Stomach (tissue), 8 donors: ENCODE measurements at regions not wholly inside any gene's neighbourhood (a gene's known extent, or its start where the extent isn't known, plus 50 kb on each side); places are given as distances from the start of the nearest gene placed in this dataset.

Source experiments
- DNase-seq, 2 donors: peaks; one replicate each; pipeline versions ENCODE4 v3.0.0 to v3.0.0-alpha.2; 2013 to 2019
- H3K27ac ChIP-seq, 5 donors: fragments of 200-600 bp in 4 of 5; sonication (generic) in 4 of 5; one replicate each; pipeline ENCODE4 v1.5.1; 2013 to 2019; ENCODE audit warnings: mild to moderate bottlenecking in 1 of 5, moderate library complexity in 1 of 5
- H3K27me3 ChIP-seq, 3 donors: fragments of 200-600 bp; sonication (generic); one replicate each; pipeline ENCODE4 v1.5.1; 2017 to 2019; ENCODE audit warnings: mixed run types in 1 of 3
- H3K36me3 ChIP-seq, 4 donors: fragments of 200-600 bp; sonication (generic); 1 replicate in 3 of 4; 2 replicates in 1 of 4; pipeline ENCODE4 v1.5.1; 2016 to 2019
- H3K4me1 ChIP-seq, 4 donors: fragments of 200-600 bp; sonication (generic); one replicate each; pipeline ENCODE4 v1.5.1; 2016 to 2019
- H3K4me3 ChIP-seq, 4 donors: fragments of 200-600 bp; sonication (generic) in 3 of 4; one replicate each; pipeline ENCODE4 v1.5.1; 2016 to 2019; ENCODE audit warnings: mild to moderate bottlenecking in 1 of 4
- H3K9me3 ChIP-seq, 4 donors: fragments of 200-600 bp; sonication (generic); one replicate each; pipeline ENCODE4 v1.5.1; 2016 to 2019
- EP300 ChIP-seq: sonication (generic); formaldehyde crosslinking; IDR thresholded peaks from one replicate; pipeline ENCODE4 v1.6.1; 2017; ENCODE audit warnings: antibody characterized with exemption
- POLR2A ChIP-seq, 4 donors: fragments of 450-650 bp; IDR thresholded peaks; one replicate each; pipeline ENCODE4 v1.6.1; 2016; ENCODE audit warnings: antibody characterized with exemption in 4 of 4, control low read depth in 2 of 4, mild to moderate bottlenecking in 1 of 4, moderate library complexity in 1 of 4
- POLR2AphosphoS5 ChIP-seq, 3 donors: sonication (generic); formaldehyde crosslinking; IDR thresholded peaks; one replicate each; pipeline ENCODE4 v1.6.1; 2016; ENCODE audit warnings: antibody characterized with exemption in 3 of 3
- WGBS, 5 donors: extraction: QIAGEN DNeasy Blood & Tissue Kit in 3 of 5; methylation state at CpG; one replicate each; pipeline versions ENCODE4 v1.1.5 to v1.1.7; 2013 to 2018; 5-methylcytosine and 5-hydroxymethylcytosine counted together
- intact Hi-C: fragments of 100-400 bp; cut with DNase I; formaldehyde crosslinking; loops from one replicate; pipeline ENCODE4 v1.15.1; 2023; ENCODE audit warnings: low total_unique reads
- TF ChIP-seq, protein P1 (sequence below), 7 experiments: fragments of 450-650 bp in 4 of 7; fragments of 200-600 bp in 3 of 7; sonication (generic) in 3 of 7; IDR thresholded peaks; one replicate each; pipeline ENCODE4 v1.5.1; 2016 to 2019; ENCODE audit warnings: antibody characterized with exemption in 7 of 7, control low read depth in 2 of 7, mild to moderate bottlenecking in 1 of 7
- donor health status: healthy with polysubstance abuse.
- donor health status: Bipolar disorder and iron deficiency.
- donor health status: healthy.

DNA sequence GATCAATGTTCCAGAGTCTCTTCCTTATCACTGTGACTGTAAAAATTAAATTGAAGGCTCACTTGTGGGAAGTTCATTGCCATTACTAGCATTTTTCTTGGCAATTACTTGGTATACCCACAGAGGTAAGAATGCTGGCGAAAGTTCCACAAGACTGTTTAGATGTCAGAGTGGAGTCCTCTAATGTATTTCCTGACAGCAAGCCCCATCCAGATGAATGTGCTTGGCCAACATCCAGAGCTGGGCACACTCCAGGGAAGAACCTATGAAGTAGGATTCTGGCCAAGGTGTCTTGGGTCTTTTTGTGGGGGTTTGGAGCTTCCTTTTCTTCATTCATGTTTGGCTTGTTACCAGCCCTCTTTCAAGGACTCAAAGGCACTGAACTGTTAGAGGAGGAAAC, 473.6 kb downstream of the DMAC1 start:
- H3K4me3 ChIP-seq: no peak overlapping the region
- no peaks in the 10 kb centered on the region for H3K9me3 ChIP-seq
- no peaks in the 10 kb centered on the region for H3K36me3 ChIP-seq
- intact Hi-C loops: no loop called here
- no peaks in the 10 kb centered on the region for H3K27me3 ChIP-seq
- WGBS, 5 donors: 73 to 90% (median 79%) methylated on average over 1 of the region's 1 CpG
- H3K27ac ChIP-seq: no peak overlapping the region
- no peaks in the 10 kb centered on the region for H3K4me1 ChIP-seq
- DNase-seq: no peak
- no peak for TF ChIP-seq POLR2AphosphoS5 (IDR thresholded peaks at IDR 0.05)
- TF ChIP-seq, protein P1, sequence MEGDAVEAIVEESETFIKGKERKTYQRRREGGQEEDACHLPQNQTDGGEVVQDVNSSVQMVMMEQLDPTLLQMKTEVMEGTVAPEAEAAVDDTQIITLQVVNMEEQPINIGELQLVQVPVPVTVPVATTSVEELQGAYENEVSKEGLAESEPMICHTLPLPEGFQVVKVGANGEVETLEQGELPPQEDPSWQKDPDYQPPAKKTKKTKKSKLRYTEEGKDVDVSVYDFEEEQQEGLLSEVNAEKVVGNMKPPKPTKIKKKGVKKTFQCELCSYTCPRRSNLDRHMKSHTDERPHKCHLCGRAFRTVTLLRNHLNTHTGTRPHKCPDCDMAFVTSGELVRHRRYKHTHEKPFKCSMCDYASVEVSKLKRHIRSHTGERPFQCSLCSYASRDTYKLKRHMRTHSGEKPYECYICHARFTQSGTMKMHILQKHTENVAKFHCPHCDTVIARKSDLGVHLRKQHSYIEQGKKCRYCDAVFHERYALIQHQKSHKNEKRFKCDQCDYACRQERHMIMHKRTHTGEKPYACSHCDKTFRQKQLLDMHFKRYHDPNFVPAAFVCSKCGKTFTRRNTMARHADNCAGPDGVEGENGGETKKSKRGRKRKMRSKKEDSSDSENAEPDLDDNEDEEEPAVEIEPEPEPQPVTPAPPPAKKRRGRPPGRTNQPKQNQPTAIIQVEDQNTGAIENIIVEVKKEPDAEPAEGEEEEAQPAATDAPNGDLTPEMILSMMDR (IDR thresholded peaks at IDR 0.05): no peak
- no peak for TF ChIP-seq EP300
- TF ChIP-seq POLR2A (IDR thresholded peaks at IDR 0.05): no peak

DNA sequence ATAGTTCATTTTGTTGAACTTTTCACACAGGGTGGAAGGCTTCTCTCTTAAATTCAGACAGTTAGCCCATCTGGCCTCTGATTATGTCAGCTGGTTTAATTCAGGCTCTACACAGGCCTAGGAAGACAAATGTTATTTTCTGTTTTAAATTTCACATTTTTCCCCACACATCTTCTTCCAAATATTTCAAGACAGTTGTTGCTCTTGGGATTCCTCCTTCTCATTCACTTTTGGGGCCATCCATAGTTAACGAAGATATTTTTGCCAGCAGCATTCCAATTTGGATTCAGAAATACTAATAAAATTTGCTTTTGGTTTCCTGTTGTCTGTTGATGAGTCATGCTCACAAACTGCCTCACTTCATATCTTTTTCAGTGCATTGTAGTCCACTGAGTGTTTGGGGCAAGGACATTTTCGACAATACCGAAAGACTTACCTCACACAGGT, 475.4 kb downstream of the DMAC1 start:
- WGBS, 5 donors: 85 to 89% (median 89%) methylated on average over 3 of the region's 3 CpGs
- DNase-seq: peak in 1 of 2 donors; percentile 50
- Histone ChIP-seq H3K27me3 (no peaks in the 10 kb centered on the region), H3K9me3 (no peaks in the 10 kb centered on the region), H3K4me3 (no peak overlapping the region), H3K27ac (no peak overlapping the region), H3K36me3 (no peaks in the 10 kb centered on the region), H3K4me1 (no peaks in the 10 kb centered on the region)
- intact Hi-C loops: no loop called here
- TF ChIP-seq POLR2AphosphoS5 (IDR thresholded peaks at IDR 0.05) (no peak), EP300 (no peak), POLR2A (IDR thresholded peaks at IDR 0.05) (no peak)
- TF ChIP-seq, protein P1 (IDR thresholded peaks at IDR 0.05): no peak

DNA sequence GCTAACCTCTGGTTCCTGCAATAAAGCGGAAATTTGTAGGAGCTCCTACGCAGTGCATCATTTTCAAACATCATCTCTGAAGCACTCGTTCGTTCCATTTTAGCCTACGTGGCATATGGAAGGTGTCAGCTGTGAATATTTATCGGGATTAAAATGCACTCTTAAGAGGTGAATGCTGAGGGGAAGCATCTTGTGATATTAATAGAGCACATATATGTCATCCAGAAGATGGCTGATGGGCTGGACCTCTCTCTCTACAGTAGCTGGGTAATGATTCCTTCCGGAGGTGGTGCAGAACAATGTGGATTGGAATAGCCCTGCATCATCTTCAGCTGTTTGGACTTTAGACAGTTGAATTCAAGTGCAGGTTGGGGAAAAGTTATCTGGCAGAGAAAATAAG, 478.7 kb downstream of the DMAC1 start:
- Histone ChIP-seq H3K36me3 (no peaks in the 10 kb centered on the region), H3K4me1 (no peaks in the 10 kb centered on the region), H3K9me3 (no peaks in the 10 kb centered on the region), H3K4me3 (no peak overlapping the region), H3K27ac (no peak overlapping the region), H3K27me3 (no peaks in the 10 kb centered on the region)
- no peak for DNase-seq
- TF ChIP-seq EP300 (no peak), POLR2A (IDR thresholded peaks at IDR 0.05) (no peak)
- intact Hi-C loops: no loop called here
- WGBS, 5 donors: 83 to 96% (median 89%) methylated on average over 7 of the region's 7 CpGs

DNA sequence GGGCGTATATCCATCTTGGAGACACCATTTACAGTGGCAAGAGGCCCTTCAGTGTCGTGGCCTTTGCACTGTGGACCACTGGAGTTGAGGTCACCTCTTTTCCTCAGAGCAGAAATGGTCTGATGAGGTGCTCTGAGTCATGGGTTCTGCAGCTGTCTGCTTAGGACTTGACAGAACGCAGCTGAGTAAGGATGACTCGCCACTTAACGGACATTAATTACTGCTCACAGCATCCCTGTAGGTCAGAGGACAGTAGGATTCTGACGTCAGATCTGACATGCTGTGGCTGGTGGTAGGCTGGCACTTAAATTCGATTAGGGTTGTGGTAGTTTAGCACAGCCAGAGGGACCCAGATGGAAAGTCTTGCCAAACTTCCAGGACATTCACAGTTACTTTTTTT, 479.4 kb downstream of the DMAC1 start:
- no peak for TF ChIP-seq EP300
- TF ChIP-seq POLR2AphosphoS5 (IDR thresholded peaks at IDR 0.05): peak in 1 of 3 donors; percentile 18
- TF ChIP-seq, protein P1 (IDR thresholded peaks at IDR 0.05): no peak
- TF ChIP-seq POLR2A (IDR thresholded peaks at IDR 0.05): no peak
- intact Hi-C loops: no loop called here
- H3K4me1 ChIP-seq: no peaks in the 10 kb centered on the region
- H3K4me3 ChIP-seq: no peak overlapping the region
- H3K27ac ChIP-seq: no peak overlapping the region
- H3K36me3 ChIP-seq: no peaks in the 10 kb centered on the region
- no peak for DNase-seq
- H3K27me3 ChIP-seq: no peaks in the 10 kb centered on the region
- H3K9me3 ChIP-seq: no peaks in the 10 kb centered on the region
- WGBS, 5 donors: 61 to 73% (median 62%) methylated on average over 7 of the region's 7 CpGs

DNA sequence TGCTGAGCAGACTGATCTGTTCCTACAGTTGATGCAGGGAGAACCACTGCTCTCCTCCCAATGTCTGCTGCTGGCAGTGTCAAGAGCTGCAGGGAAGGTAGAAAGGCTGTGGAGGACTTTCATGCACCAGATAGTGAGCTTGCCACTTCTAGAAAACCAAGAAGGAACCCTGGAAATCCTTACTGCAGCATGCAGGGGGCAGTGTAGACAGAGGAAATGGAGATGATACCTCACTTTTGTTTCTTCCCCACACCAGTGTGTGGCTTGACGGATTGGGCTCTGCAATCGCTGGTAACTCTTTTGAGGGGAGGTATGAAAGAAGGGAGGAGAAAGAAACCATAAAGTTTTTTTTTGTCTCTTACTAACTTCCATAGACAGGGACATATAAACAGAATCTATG, 480.7 kb downstream of the DMAC1 start:
- intact Hi-C loops: no loop called here
- no peak overlapping the region for H3K4me3 ChIP-seq
- DNase-seq: no peak
- H3K36me3 ChIP-seq: no peaks in the 10 kb centered on the region
- H3K9me3 ChIP-seq: peaks cover 0 to 10% (median 6%) of the 10 kb centered on the region in 4 donors
- TF ChIP-seq, protein P1 (IDR thresholded peaks at IDR 0.05): no peak
- TF ChIP-seq POLR2AphosphoS5 (IDR thresholded peaks at IDR 0.05) (no peak), POLR2A (IDR thresholded peaks at IDR 0.05) (no peak), EP300 (no peak)
- no peak overlapping the region for H3K27ac ChIP-seq
- H3K27me3 ChIP-seq: no peaks in the 10 kb centered on the region
- WGBS, 5 donors: 92 to 95% (median 93%) methylated on average over 2 of the region's 2 CpGs
- H3K4me1 ChIP-seq: no peaks in the 10 kb centered on the region
